GM19468 (cell line): ENCODE measurements at regions not wholly inside any gene's neighbourhood (a gene's known extent, or its start where the extent isn't known, plus 50 kb on each side); places are given as distances from the start of the nearest gene placed in this dataset.
"Not testable (repeated sequence)": the region's sequence is repeated elsewhere in the genome, so short reads cannot be mapped to it uniquely, and the experiment has no call there.

Experiments
- ATAC-seq: cut with Tn5 transposase; IDR thresholded peaks from one replicate; pipeline ENCODE4 v1.9.1; 2021; ENCODE audit warnings: mild to moderate bottlenecking, moderate library complexity, moderate number of reproducible peaks; ENCODE audit not compliant: unreplicated experiment; ENCODE audit errors: extremely low read depth

DNA sequence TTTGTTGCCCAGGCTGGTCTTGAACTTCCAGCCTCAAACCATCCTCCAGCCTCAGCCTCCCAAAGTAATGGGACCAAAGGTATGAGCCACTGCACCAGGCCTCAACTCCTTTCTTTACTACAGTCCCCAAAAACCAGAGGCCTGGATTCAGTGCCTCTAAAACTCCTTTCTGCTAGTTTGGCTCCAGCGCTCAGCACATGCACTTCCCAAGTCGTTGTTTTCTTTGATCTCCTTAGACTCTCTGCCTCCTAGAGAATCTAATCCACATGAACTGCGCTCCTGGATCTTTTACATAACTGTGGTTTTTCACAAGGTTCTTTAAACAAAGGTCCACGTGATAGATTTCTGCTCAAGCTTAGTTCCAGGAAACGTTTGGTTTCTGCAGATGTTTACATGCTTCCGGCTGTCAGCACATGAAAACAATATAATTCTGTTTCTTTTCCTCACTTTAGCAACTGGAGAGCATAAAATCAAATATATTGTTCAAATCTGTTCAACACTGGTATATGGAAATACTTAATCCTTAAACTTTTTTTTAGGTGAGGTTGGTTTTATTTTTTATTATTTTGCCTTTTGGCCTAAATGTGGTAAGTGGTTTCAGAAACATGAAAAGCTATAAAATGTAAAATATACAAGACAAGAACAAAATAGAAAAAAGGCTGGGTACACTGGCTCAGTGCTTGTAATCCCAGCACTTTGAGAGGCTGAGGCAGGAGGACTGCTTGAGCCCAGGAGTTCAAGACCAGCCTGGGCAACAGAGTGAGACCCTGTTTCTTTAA, 270.5 kb upstream of the MKLN1 start:
- no peak for ATAC-seq

GRCh38 chr7:131057794-131058070, 269.9 kb upstream of the MKLN1 start:
- ATAC-seq, result no peak

- ATAC-seq, result not testable (repeated sequence)
Observed at GRCh38 chr7:131058561-131059288, 269.0 kb upstream of the MKLN1 start.

DNA sequence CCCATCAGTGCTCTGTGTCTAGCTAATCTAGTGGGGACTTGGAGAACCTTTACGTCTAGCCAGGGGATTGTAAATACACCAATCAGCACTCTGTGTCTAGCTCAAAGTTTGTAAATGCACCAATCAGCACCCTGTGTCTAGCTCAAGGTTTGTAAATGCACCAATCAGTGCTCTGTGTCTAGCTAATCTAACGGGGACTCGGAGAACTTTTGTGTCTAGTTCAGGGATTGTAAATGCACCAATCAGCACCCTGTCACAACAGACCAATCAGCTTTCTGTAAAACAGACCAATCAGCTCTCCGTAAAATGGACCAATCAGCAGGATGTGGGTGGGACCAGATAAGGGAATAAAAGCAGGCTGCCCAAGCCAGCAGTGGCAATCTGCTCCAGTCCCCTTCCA, 268.3 kb upstream of the MKLN1 start:
- not testable (repeated sequence) for ATAC-seq

DNA sequence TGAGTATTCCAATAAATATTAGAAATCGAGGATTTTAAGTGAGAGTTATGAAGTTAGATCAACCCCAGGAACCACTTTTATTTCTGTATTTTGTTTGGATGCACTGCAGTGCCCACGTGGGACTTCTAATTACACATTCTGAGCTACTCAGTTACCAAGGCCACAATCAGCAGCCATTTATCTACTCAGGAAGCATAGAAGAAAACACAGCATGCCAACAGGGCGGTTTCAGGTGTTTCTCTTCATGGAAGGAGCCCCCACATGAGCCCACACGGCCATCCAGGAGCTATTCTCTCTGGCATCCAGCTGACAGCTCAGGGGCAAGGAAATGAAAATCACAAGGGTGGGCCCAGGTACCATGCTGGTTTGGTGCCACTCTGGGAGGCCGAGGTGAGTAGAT, 266.5 kb upstream of the MKLN1 start:
- ATAC-seq, result no peak

DNA sequence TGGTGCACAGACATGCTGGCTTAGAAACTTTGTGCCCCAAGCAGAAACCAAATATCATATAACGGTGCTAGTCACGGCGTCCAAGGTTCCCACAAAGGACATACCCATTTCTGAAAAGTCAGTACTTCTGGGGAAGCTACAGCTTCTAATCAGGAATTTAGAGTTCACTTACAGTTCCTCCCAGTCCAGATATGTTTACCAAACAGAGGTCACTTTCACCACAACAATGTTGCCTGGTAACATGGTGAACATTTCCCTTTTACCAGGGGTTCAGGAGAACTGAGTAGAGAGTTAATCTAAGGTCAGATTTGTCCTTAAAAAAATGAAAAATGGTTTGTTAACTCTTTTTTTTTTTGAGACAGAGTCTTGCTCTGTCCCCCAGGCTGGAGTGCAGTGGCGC, 265.9 kb upstream of the MKLN1 start:
- ATAC-seq, result no peak

DNA sequence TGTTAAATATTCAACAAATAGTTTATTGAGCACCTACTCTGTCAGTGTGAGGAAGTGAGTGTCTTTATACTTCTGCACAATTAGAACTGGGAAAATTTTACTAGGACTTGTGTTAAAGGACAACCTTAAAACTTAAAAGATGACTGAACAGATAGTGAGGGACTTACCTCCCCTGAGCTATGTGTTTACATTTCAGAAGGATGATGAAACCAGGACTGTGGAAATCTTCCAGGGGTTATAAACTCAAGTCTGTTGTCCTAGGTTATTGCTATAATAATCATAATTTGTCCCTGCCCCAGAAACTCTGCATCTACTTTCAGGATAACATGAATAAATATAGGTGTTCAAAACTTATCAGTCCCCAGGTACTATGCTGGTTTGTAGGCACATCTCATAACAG, 261.0 kb upstream of the MKLN1 start:
- ATAC-seq, result no peak

DNA sequence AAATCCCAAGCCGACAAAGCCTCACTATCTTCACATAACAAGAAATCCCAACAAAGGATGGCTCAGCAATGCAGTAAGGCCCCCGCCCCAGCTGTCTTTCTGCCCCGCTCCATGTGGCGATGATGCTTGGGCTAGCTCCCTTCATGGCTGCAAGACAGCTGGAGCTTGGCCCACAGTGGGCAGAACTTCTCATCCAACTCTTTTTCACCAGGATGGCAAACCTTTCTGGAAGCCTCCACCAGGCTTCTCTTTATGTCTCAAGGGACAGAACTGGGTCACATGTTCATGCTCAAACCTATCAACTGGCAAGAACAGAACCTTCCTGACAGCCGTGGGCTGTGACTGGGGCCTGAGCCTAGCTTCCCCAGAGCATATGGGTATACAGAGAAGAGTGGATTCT, 260.5 kb upstream of the MKLN1 start:
- no peak for ATAC-seq

- ATAC-seq, result no peak
Observed at GRCh38 chr7:131068604-131069021, 259.1 kb upstream of the MKLN1 start.

DNA sequence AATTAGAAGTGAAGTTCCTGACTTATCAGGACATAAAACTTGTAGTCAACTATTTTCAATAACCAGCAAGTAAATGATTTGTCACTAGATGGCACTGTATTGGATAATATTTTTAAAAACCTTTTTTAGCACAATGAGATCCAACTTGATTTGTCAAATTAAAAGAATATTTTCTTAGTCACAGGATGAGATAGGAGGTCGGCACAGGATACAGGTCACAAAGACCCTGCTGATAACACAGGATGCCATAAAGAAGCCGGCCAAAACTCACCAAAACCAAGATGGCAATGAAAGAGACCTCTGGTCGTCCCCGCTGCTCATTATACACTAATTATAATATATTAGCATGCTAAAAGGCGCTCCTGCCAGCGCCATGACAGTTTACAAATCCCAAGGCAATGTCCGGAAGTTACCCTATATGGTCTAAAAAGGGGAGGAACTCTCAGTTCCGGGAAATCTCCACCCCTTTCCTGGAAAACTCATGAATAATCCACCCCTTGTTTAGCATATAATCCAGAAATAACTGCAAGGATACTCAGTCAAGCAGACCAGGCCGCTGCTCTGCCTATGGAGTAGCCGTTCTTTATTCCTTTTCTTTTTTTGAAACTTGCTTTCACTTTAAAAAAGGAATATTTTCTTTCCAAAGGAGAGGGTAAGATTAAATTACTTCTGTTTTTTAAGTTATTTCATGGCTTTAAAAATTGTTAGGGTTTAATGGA, 255.7 kb upstream of the MKLN1 start:
- no peak for ATAC-seq

DNA sequence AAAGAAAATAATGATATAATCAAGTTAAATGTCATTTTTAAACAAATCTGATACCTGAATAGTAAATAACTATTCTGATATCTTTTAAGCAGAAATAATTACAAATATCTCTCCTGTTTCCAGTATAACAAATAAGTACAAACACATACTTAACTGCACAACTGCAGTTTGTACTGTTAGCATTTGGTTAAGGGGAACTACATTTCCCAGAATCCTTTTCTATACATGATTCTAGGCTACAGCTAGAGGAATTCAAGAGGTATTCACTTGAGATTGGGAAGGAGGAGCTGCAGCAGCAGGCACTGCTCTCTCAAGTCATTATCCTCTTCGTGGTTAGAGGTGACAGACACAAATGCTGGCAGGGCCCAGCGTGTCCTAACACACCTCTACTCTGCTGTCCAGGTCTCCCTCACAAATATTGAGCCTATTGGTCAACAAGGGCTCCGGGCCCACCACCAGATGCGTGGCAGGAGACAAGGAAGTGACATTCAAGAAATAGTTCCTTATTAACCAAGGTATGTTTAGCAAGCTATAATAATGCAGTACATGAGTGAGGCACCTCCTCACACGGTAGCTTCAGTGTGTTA, 255.1 kb upstream of the MKLN1 start:
- ATAC-seq, result no peak

- ATAC-seq, result no peak
Observed at GRCh38 chr7:131074043-131074442, 253.6 kb upstream of the MKLN1 start.

GRCh38 chr7:131074585-131074984, 253.1 kb upstream of the MKLN1 start:
- ATAC-seq, result no peak

DNA sequence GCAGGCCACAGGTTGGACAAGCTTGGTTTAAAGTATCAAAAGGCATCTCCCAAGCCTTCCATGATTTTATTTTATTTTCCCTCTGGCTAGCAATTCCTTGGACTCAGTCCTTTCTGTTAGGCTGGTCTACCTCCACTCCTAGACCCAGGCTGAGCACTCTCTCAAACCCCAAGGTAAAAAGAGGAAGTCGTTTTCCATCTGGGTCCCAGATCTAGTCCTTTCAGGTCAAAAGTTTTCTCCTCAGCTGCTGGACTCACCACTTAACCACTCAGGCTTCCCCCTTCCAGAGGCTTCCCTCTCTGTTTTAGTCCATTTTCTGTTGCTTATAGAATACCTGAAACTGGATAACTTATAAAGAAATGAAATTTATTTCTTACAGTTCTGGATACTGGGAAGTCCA, 252.3 kb upstream of the MKLN1 start:
- no peak for ATAC-seq

GRCh38 chr7:131076032-131076431, 251.6 kb upstream of the MKLN1 start:
- ATAC-seq, result no peak

GRCh38 chr7:131076711-131077181, 250.9 kb upstream of the MKLN1 start:
- no peak for ATAC-seq

GRCh38 chr7:131077735-131078134, 249.9 kb upstream of the MKLN1 start:
- no peak for ATAC-seq

DNA sequence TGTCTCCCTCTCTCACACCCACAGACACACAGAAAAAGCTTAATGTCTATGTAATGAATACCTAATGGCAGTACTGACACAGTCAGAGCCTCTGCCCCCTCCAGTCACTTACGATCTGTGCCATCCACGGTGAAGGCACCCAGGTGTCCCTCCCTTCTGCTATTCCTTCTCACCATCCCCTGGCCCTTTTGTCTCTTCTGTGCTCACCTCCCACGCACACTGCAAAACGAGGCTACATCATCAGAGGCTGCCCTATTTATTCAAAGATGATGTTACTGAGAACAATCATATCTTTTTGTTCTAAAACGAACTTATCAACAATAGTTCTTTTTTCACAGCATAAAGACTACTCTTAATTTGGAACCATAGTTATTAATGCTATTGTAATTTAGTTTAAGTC, 246.9 kb upstream of the MKLN1 start:
- no peak for ATAC-seq

- no peak for ATAC-seq
Observed at GRCh38 chr7:131081308-131081707, 246.4 kb upstream of the MKLN1 start.

DNA sequence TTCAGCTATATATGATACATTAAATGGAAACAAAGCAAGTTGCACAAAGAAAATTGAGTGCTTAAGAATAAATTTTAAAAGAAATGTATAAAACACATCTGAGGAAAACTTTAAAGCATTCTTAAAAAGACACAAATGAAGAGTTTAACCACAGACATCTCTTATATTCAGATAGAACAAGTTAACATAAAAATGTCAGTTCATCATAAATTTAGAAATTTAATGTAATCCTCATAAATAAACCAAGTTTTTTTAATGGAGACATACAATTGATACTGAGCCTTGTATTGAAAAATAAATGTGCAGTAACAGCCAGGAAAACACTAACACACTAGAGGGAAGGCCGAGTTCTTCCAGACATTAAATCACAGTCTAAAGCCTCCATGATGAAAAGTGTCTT, 243.9 kb upstream of the MKLN1 start:
- no peak for ATAC-seq

DNA sequence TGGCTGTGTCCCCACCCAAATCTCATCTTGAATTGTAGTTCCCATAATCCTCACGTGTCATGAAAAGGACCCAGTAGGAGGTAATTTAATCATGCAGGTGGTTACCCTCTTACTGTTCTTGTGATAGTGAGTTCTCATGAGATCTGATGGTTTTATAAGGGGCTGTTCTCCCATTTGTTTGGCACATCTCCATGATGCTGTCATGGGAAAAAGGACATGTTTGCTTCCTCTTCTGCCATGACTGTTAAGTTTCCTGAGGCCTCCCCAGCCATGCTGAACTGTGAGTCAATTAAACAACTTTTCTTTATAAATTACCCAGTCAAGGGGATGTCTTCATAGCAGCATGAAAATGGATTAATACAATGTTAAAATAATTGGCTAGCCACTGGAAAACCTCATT, 243.3 kb upstream of the MKLN1 start:
- ATAC-seq, result not testable (repeated sequence)
